HG03097 (cell line): ENCODE measurements at regions not wholly inside any gene's neighbourhood (a gene's known extent, or its start where the extent isn't known, plus 50 kb on each side); places are given as distances from the start of the nearest gene placed in this dataset.
A peak's percentile ranks its signal among the peaks of the same experiment; 100 is the strongest.

Experiments
- ATAC-seq: cut with Tn5 transposase; IDR thresholded peaks from one replicate; pipeline ENCODE4 v1.9.1; 2021; ENCODE audit not compliant: unreplicated experiment, low FRiP score

DNA sequence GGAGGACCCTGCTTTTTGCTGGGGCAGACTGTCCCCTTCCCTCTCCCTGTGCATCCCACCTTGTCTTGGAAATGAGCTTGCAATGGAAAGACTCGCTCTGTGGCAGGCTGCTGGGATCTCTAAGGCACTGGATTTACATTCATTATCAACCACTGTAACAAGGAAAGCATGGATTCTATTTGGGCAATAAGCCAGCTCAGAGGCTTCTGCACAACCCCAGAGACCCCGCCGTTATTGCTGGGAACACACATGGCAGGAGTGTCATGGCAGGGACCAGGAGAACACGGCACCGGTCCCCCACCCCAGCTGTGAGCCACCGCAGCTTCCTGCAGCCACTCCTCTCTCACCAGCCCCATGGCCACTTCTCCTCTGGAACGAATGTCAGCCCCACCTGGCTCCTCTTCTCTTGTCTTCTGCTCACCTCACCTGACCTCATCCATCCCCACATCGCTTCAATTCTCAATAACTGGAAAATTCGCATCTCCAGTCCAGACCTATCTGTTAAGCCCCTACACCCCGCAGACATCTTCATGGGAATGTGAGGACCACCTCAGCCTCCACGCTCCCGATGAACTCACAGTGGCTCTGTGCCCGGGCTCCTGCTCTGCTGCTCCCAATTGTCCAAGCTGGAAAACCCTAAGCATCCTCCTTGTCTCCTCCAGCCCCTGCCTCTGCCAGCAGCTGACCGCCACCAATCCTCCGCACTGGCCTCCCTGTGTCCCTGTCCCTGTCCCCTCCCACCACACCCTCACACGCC, 181.5 kb downstream of the USP12 start:
- no peak for ATAC-seq

DNA sequence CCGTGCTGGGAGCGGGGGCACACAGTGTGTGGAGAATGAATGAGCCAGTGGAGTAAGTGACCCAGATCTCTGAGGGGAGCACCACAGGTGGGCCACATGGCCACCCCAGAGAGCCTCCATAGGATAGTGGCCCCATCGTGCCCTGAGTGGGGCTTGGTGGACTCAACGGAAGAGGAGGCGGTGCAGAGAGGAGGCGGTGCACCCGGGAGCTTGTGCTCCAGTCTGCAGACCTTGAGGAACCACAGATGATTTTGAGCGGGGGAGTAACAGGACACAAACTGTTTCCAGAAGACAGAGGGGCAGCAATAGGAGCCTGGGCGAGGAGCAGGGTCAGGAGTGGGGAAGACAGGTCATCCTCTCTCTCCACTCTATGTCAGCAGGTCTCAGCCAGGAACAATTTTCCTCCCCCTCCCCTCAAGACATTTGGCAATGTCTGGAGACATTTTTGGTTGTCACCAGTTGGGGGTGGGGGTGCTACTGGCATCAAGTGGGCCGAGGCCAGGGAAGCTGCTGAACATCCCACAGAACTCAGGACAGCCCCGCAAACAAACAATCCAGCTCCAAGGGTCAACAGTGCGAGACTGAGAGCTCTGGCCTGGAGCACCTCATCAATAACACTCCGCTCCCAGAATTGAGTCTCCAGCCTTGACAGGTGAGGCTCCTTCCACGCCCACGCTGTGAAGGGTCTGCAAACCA, 182.2 kb downstream of the USP12 start:
- ATAC-seq, result no peak

DNA sequence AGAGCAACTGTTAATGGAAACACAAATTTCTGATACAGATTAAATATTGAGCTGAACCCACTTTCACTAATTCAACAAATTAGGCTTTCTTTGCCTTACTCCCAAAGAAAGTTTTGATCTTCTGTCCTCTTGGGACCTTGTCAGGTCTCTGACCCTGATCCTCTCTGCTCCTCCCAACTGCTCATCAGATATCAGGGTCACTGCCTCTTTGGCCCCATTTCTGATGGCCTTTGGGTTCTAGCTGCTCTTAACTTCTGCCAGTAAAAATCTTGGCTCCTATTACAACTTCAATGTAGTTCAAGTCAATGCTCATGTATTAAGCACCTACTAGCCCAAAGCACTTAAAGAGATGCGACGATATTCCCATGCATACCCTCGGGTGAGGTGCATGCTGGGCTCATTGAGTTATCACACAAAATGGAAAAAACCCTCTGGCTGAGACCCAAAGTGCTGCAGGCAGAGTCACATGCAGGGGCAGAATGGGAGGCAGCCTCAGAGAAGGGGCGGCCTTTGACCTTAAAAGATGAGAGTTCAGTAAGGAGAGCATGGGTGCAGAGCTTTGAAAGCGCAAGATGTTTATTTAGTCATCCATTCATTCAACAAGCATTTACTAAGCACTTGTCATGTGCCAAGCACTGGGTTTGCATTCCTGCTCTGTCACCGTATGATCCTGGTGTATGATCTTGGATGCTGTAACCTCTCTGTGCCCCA, 183.4 kb downstream of the USP12 start:
- no peak for ATAC-seq

DNA sequence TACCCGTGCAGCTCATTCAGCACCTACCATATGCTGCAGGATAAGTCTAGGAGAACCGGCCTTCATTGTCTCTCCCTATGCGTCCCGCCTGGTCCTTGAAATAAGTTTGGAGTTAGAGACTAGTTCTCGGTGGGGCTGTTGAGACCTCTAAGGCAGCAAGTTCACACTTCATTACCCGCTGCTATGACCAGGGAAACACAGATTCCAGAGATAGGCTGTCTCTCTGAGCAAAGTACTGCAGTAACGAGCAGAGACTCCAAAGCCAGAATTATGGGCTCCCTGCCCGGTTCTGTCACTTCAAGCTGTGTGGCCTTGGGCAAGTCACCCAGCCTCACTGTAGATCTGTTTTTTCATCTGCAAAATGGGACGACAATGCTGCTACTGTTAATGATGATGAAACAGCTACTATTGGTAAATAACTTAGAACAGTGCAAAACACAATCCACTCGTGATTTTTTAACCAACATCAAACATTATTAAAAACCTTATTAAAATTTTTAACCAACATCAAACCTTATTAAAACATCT, 184.1 kb downstream of the USP12 start:
- ATAC-seq, result no peak

DNA sequence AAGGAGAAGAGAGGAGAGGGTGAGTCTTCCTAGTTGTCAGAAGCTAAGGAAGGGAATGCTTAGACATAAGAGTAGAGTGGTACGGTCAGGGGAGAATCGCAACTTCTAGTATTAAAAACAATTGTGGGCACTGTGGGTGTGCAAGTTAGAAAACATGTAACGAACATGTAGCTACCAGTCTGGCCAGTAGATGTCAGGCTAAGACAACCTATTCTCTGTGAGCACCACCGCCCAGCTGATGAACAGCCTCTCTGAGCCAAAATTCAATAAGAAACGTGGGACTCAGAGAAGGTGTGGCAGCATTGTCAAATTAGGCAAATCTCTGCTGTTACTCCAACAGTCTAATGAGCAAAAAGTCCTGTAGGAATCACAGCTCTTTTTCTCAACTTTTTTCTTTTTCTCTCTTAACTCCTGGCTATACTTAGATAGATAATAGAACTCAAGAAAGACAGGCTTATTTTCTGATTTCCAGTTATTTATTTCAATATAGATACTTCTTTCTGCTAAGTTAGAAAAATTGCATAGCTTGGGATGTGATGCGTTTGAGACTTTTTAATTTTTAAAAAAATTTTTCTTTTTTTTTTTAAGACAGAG, 186.2 kb downstream of the USP12 start:
- ATAC-seq, result peak; percentile 63

DNA sequence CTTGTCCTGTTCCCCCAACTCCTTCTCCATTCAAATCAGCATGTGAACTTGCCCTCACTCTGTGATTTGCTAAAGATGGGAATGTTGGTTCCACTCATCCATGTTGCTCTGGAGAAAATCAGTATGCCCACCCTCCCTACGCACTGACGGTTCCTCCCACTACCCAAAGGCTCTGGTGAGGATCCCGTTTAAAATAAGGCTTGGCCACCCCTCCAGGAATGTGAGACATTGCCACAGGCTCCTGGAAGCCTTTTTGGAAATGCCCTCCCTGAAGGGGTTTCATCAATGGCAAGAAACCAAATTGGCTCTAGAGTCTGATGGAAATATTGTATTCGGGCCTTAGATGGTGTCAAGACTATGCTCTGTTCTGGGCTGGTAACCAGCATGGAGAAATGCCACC, 187.3 kb downstream of the USP12 start:
- no peak for ATAC-seq

DNA sequence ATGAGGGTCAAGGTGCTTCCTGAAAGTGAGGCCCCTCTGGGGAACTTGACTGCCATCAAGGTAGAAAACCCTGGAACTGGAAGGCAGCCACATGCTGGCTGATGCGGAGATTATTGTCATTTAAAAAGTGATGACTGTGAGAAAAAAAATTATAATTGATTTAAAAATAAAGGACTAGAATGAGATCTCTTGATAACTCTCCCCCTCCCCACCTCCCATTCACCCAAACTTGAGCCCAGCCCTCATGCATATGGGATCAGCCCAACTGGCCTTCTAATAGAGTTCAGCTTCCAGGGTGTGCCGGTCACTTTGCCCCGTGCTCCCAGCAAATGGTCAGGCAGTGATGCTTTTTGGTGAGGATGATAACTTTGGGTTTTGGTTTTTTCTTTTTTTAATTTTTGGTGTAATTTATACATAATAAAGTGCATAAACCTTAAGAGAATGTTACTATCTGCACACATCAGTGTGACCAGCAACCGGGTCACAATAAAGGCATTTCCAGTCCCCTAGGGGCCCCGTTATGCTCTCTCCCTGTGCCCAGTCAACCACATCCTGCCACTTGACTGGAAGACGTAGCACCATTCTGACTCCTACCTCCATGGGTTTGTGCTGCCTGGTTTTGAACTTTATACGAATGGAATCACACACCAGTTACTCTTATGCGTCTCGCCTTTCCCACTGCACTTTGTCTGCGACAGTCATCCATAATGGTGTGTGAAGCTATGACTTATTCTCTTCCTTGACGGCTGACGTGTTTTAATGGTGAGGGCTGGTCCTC, 187.9 kb downstream of the USP12 start:
- no peak for ATAC-seq

DNA sequence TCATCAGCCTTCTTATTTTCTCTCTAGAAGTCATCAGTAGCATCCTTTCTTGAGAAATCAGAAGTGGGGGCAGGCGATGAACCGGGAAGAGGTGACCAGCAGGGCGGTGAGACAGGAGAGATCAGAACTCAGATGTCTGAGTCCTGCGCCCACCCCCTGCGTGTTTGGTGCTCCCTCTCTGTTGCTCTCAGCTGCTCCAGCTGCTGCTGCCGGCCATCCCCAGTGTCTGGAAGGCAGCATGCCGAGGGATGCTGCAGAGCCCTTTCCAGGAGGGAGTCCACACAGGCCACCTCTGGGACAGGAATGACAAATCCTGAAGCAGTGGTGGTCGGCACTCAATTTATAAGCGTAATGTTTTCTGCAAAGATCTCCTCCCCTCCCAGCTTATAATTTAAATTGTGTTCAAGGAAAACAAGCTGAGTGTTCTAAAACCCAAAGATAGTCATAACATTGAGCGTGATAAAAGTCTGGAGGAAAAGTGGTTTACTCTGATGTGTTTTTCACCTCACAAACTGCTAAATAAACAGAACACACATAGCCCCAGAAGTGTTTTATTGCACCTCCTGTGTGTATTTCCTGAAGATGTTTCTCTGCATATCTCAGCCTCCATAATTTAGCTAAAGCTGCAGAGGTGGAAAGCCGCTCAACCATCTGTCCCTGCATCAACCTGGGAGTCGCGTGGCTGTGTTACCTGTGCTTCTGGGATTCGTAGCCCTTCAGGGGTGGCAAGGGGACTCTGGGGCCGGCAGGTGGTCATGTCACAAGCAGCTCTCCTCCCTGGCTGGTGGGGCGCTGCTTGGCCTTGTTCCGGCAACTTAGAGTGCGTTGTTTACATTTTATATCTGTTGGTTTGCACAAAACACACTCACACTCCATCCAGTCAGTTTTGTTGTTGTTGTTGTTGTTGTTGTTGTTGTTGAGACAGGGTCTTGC, 191.2 kb downstream of the USP12 start:
- ATAC-seq, result no peak

DNA sequence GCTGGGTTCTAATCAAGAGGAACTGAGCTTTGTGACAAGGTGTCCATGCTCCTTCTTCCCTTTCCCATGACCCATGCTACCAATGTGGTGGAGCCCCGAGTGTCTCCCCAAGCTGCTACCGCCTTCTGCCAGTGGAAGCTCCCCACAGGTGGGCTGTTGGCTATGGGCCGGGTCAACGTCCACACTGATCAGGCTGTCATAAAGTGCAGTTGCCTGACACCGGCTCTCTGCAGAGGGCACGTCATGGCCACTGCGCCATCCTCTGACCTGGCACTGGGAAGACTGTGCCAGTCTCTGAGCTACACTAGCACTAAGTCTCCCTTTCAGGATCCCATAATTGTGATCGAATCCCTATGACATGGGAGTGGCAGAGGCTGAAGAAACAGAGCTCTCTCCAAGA, 192.3 kb downstream of the USP12 start:
- ATAC-seq, result no peak

DNA sequence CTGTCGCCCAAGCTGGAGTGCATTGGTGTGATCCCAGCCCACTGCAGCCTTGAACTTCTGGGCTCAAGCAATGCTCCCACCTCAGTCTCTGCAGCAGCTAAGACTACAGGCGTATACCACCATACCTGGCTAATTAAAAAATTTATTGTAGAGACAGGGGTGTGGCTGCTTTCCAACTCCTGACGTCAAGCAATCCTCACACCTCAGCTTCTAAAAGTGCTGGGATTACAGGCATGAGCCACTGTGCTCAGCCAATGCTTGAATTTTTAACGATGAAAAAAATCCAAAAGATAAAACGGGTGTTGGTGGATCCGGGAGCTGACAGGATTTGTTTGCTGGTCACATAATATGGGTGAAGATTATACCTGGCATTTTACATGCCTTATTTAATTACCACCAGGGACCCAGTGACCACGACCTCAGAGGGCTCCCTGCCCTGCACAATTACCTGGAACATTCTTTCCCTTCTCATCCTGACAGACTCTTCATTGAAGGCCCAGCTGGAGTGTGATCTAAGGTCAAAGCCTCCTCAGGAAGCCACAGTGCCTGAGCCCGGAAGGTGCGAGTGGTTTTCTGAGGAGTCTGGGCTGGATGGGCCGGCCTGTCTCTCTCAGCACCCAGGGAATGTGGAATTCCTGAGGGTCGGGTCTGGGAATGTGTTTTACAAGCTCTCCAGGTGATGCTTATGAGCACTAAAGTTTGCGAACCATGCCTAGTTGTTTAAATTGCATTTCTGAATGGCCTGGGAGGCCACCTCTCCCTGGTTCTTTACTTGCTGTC, 193.3 kb downstream of the USP12 start:
- no peak for ATAC-seq

DNA sequence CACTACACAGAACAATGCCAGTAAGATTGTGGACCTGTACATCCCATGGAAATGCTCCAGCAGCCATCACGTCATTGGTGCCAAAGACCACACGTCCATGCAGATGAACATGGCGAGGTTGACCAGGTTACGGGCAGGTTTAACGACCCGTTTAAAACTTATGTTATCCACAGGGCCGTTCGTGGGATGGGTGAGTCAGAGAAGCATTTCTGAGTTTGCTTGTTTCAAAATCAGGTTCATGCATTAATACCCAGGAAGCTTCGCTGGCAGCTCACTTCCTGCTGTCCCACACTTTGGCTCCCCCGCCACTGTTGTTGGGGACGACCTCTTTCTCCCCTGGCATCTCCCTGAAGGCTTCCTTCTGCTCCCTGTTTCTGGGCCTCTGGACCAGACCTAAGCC, 194.1 kb downstream of the USP12 start:
- ATAC-seq, result no peak

DNA sequence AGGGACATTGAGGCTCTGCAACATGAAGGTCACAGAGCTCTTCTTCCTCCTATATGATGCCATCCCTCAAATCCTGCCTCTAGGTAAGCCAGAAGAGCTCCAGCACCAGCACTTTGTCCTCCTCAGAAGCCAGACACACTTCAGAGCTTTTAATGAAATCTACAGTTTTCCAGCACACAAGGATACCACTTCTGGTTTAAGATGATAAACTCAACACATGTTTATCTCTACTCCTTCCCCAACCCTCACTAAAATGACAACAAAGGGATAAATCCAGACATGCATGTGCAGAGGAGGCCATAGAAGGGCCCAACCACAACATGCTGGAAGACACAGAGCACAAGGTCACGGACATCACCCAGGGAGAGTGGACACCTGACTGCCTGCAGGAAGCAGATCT, 195.3 kb downstream of the USP12 start:
- no peak for ATAC-seq

DNA sequence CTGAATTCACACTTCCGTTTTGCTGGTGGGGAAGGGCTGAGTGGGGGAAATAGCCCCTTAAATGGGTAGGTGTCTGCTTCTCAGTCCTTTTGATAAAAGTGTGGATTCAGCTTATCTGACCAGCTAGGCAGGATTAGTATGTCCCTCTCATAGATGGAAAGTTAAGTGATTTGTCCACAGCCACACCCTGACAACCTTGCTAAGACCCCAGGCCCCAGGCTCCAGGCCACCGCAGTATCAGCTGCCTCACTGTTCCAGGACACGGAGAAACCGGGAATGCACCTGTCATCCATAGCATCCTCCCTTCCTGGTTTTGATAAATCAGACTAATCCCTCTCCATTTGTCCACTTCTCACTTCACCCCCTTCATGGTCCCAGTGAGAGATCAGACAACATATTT, 197.7 kb downstream of the USP12 start:
- ATAC-seq, result no peak

DNA sequence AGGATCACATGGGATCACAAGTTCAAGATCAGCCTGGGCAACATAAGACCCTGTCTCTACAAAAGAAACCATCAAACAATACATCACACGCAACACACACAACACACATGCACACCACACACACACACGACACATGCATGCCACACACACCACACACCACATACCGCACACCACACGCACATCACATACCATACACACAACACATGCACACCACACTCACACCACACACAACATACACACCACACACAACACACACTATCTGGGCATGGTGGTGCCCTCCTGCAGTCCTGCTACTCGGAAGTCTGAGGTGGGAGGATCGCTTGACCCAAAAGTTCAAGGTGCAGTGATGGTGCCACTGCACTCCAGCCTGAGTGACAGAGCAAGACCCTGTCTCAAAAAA, 198.3 kb downstream of the USP12 start:
- ATAC-seq, result no peak

DNA sequence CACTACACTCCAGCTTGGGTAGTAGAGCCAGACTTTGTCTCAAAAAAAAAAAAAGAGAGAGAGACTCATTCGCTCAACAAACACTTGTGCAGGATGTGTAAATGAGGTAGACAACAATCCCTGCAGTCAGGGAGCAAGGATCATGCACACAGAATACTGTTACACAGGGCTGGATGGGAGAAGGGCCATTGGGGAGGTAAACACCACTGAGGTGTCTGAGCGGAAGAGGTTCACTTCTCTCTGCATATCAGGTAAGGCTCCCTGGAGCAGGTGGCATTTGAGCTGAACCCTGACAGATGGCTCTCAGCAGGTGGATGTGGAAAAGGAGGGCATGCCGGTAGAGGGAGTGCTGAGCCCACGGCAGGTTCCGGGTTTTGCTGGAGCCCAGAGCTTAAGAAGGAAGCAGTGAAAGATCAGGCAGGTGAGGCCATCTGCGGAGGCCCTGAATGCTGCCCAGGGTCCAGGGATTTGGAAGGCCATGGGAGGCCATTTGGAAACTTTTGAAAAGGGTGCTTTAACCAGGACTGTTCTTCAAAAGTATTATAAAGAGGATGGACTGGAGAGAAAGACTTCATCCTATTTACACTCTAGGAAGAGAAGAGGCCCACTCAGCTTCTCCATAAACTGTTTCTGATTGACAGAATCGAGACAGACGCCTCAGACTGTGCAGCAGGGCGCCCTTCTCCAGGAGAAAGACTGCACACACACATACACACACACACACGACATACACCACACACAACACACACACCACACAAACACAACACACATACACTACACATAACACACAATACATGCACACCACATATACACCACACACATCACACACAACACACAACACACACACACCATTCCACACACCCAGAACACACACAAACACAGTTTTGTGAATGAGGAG, 199.4 kb downstream of the USP12 start:
- no peak for ATAC-seq

DNA sequence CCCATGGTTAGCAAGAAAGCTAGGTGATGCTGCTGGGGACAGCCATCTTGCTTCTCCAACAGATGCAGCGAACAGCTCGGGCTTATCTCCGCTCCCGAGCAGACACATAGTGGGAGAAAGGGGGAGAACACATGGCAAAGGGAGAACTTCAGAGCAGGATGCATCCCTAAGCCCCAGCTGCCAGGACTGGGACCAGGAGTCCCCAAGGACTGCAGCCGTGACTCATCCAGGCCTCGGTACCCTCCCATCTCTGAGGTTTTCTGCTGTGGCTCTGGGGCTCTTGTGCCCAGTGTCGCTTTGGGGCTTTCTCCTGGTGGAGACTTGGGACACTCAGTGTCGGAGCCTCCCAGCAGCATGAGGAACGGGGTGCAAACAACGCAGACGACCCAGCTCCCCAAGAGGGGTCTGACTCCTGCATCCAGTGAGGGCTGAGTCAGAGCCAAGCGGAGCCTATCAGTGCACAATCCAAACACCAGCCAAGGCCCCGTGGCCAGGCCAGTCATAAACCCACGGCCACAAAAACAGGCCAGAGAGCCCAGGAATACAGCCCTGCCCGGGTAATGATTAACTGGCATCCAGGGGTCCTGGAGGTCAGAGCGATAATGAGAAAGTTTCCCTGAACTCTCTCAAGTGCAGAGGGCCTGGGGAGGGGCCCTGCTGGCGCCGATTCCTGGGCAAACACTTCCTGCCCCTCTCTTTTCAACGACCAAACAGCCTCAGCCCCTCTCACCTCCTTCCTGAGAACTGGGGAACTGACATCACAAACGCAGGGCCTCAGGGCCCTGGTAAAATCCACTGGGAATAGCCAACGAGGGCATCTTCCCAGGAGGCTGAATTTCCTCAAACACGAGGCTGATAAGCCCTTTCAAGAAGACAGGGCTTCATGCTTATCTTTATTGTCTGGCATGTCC, 202.9 kb downstream of the USP12 start:
- no peak for ATAC-seq
